ENCODE measurements at regions not wholly inside any gene's neighbourhood (a gene's known extent, or its start where the extent isn't known, plus 50 kb on each side); places are given as distances from the start of the nearest gene placed in this dataset.

- no peak for TF ChIP-seq ELF4 (CRISPR knock-in tag; IDR thresholded peaks at IDR 0.05; ENCODE audit: low read depth)
- TF ChIP-seq, protein P1, sequence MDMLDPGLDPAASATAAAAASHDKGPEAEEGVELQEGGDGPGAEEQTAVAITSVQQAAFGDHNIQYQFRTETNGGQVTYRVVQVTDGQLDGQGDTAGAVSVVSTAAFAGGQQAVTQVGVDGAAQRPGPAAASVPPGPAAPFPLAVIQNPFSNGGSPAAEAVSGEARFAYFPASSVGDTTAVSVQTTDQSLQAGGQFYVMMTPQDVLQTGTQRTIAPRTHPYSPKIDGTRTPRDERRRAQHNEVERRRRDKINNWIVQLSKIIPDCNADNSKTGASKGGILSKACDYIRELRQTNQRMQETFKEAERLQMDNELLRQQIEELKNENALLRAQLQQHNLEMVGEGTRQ (CRISPR knock-in tag; IDR thresholded peaks at IDR 0.05): no peak
- TF ChIP-seq, protein P2, sequence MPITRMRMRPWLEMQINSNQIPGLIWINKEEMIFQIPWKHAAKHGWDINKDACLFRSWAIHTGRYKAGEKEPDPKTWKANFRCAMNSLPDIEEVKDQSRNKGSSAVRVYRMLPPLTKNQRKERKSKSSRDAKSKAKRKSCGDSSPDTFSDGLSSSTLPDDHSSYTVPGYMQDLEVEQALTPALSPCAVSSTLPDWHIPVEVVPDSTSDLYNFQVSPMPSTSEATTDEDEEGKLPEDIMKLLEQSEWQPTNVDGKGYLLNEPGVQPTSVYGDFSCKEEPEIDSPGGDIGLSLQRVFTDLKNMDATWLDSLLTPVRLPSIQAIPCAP (CRISPR knock-in tag; IDR thresholded peaks at IDR 0.05): no peak
These were observed 105.3 kb downstream of the TRIM36 start for GRCh38 chr5:115064380-115064779.
